Breast epithelium (tissue), 4 donors: ENCODE measurements at regions not wholly inside any gene's neighbourhood (a gene's known extent, or its start where the extent isn't known, plus 50 kb on each side); places are given as distances from the start of the nearest gene placed in this dataset.

Experiments used
- DNase-seq, 2 donors: peaks; one replicate each; pipeline ENCODE4 v3.0.0-alpha.2; 2019; ENCODE audit warnings: low spot score in 2 of 2
- H3K27ac ChIP-seq, 2 donors: fragments of 200-600 bp; sonication (generic) in 1 of 2; one replicate each; pipeline ENCODE4 v1.5.1; 2016 to 2019; ENCODE audit warnings: mild to moderate bottlenecking in 1 of 2
- H3K27me3 ChIP-seq, 2 donors: fragments of 200-600 bp; sonication (generic) in 1 of 2; one replicate each; pipeline versions ENCODE4 v1.5.1 to v1.6.0; 2017 to 2019; ENCODE audit warnings: control low read depth in 1 of 2, mild to moderate bottlenecking in 1 of 2
- H3K36me3 ChIP-seq: fragments of 200-600 bp; one replicate; pipeline ENCODE4 v1.5.1; 2019
- H3K4me1 ChIP-seq, 2 donors: fragments of 200-600 bp; sonication (generic); one replicate each; pipeline ENCODE4 v1.5.1; 2016 to 2019; ENCODE audit warnings: control low read depth in 1 of 2
- H3K4me3 ChIP-seq, 3 donors: fragments of 200-600 bp; sonication (generic); 1 replicate in 2 of 3; 2 replicates in 1 of 3; pipeline ENCODE4 v1.5.1; 2016 to 2019; ENCODE audit warnings: mild to moderate bottlenecking in 3 of 3, moderate library complexity in 2 of 3
- H3K9me3 ChIP-seq, 2 donors: fragments of 200-600 bp; sonication (generic) in 1 of 2; one replicate each; pipeline ENCODE4 v1.5.1; 2016 to 2019; ENCODE audit warnings: control low read depth in 1 of 2
- POLR2A ChIP-seq: fragments of 450-650 bp; IDR thresholded peaks from one replicate; pipeline ENCODE4 v1.6.1; 2016; ENCODE audit warnings: antibody characterized with exemption, mild to moderate bottlenecking, moderate library complexity
- POLR2AphosphoS5 ChIP-seq, 3 donors: sonication (generic); formaldehyde crosslinking; IDR thresholded peaks; one replicate each; pipeline ENCODE4 v1.6.1; 2017; ENCODE audit warnings: antibody characterized with exemption in 3 of 3
- intact Hi-C: fragments of 100-400 bp; cut with DNase I; formaldehyde crosslinking; loops from one replicate; pipeline ENCODE4 v1.15.1; 2023; ENCODE audit warnings: low total_unique reads
- TF ChIP-seq, protein P1 (sequence below), 3 donors: fragments of 450-650 bp; IDR thresholded peaks; one replicate each; pipeline ENCODE4 v1.5.1; 2016 to 2017; ENCODE audit warnings: antibody characterized with exemption in 3 of 3, mild to moderate bottlenecking in 3 of 3, moderate library complexity in 3 of 3

DNA sequence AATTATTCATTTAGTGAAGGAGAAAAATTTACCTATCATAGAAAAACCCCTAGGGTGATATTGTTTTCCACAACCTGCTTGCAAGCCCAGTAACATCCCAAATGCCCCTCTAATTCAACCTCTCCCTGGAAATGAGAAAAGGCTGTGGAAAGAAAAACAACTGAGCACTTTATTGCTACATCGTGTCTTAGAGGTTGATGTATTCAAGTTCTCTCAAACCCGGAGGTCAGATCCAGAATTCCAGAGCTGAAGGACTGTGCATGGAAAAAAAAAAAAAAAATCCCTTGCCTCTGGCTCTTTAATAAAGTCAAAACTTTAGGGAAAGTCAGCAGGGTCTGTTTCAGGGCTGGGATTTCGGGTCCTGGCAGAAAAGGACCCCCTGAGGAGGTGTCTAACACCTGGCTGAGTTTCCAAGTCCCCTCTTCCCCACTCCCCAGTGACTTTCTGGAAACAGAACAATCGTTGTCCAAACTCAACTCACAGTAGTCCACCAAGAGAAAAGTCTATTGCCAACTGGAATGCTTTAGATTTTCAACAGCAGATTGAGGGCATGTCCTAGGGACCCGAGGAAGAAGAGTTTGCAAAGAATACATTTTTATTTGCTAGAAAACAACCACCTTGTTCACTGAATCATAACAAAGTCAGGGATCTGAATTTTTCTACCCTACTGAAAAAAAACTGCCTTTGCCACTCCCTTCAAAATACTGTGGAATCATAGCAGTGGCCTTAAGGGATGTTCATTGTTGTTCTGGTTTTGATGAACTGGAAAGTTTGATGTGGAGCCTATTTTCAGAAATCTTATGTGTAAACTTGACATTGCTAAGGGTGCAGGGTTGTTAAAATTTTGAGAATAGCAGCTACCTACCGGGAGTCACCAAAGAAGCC is 207.5 kb upstream of the ADAMTS9 start:
- Histone ChIP-seq H3K27ac (peak overlapping the region in 1 of 2 donors; percentile 14), H3K27me3 (no peaks in the 10 kb centered on the region), H3K9me3 (no peaks in the 10 kb centered on the region), H3K4me3 (no peak overlapping the region), H3K36me3 (no peaks in the 10 kb centered on the region), H3K4me1 (no peaks in the 10 kb centered on the region)
- intact Hi-C loops: no loop called here
- TF ChIP-seq POLR2A: no peak
- TF ChIP-seq, protein P1, sequence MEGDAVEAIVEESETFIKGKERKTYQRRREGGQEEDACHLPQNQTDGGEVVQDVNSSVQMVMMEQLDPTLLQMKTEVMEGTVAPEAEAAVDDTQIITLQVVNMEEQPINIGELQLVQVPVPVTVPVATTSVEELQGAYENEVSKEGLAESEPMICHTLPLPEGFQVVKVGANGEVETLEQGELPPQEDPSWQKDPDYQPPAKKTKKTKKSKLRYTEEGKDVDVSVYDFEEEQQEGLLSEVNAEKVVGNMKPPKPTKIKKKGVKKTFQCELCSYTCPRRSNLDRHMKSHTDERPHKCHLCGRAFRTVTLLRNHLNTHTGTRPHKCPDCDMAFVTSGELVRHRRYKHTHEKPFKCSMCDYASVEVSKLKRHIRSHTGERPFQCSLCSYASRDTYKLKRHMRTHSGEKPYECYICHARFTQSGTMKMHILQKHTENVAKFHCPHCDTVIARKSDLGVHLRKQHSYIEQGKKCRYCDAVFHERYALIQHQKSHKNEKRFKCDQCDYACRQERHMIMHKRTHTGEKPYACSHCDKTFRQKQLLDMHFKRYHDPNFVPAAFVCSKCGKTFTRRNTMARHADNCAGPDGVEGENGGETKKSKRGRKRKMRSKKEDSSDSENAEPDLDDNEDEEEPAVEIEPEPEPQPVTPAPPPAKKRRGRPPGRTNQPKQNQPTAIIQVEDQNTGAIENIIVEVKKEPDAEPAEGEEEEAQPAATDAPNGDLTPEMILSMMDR (IDR thresholded peaks at IDR 0.05): no peak
- TF ChIP-seq POLR2AphosphoS5 (IDR thresholded peaks at IDR 0.05): no peak
- no peak for DNase-seq

DNA sequence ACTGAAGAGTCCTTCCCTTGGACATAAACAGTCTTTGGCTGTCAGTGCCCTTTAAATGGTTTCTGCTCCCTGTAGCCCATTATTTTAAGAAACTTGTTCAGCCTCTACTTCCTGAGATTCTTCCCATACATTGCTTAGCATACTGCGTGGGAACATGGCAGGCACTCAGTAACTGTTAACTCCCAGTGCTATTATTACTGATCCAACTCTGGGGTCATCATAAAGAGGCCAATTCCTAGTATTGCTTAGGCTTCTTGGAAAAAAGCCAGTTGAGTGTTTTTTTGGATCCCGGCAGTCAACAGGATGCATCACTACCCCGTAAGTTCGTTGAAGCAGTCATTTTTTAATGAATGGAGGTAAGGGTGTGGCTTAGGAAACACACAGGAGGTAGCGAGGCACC is 206.2 kb upstream of the ADAMTS9 start:
- intact Hi-C loops: no loop called here
- no peak for DNase-seq
- H3K27ac ChIP-seq: peak overlapping the region in 1 of 2 donors; percentile 2
- H3K4me1 ChIP-seq: no peaks in the 10 kb centered on the region
- no peaks in the 10 kb centered on the region for H3K27me3 ChIP-seq
- H3K9me3 ChIP-seq: no peaks in the 10 kb centered on the region
- H3K4me3 ChIP-seq: no peak overlapping the region
- TF ChIP-seq, protein P1 (IDR thresholded peaks at IDR 0.05): no peak
- TF ChIP-seq POLR2AphosphoS5 (IDR thresholded peaks at IDR 0.05): no peak
- no peak for TF ChIP-seq POLR2A
- no peaks in the 10 kb centered on the region for H3K36me3 ChIP-seq

DNA sequence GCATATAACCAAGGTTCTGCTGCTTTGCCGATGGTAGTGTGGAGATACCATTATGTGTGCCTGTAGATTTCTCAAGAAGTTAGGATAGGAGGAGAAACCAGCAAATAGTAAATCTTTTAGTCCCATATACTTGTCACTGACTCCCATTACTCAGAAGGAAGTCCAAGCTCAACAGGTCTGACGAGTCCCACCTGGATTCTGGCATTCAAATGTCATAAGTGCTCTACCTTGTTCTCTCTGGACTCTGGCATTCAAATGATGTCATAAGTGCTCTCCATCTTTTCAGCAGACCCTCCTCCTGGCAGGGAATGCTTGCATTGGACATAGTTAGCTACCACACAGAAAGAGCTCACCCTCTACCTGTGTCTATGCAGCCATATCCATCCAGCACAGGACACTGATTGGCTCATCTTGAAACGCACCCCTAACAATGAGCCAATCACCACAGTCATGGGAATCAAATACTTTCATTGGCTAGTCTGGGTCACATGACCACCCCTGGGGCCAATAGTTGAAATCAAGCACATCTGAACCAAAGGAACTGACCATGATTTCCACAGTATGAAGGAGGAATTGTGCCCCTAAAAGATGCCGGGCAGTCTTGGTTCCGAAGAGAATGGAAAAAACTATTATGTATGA is 205.0 kb upstream of the ADAMTS9 start:
- TF ChIP-seq POLR2A: no peak
- TF ChIP-seq, protein P1 (IDR thresholded peaks at IDR 0.05): no peak
- no peak for TF ChIP-seq POLR2AphosphoS5 (IDR thresholded peaks at IDR 0.05)
- Histone ChIP-seq H3K4me3 (no peak overlapping the region), H3K4me1 (no peaks in the 10 kb centered on the region), H3K9me3 (no peaks in the 10 kb centered on the region), H3K36me3 (no peaks in the 10 kb centered on the region), H3K27ac (no peak overlapping the region), H3K27me3 (no peaks in the 10 kb centered on the region)
- intact Hi-C loops: no loop called here
- no peak for DNase-seq

DNA sequence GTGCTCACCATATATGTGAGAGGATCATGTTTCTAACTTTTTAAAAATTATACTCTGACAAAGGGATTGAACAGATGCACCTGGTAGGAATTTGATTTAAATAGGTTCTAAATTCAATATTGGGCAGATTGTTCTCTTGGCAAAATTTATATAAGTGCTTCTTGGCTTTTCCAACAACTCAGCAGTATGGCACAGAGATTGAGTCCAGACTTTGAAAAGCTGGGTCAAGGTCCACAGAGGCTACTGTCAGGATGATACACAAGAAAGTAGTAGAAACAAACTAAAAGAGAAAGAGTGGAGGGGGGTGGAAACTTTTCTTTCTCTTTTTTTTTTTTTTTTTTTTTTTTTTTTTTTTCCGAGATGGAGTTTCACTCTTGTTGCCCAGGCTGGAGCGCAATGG is 203.2 kb upstream of the ADAMTS9 start:
- H3K4me3 ChIP-seq: no peak overlapping the region
- no peaks in the 10 kb centered on the region for H3K9me3 ChIP-seq
- no peaks in the 10 kb centered on the region for H3K27me3 ChIP-seq
- intact Hi-C loops: no loop called here
- DNase-seq: no peak
- TF ChIP-seq, protein P1 (IDR thresholded peaks at IDR 0.05): no peak
- TF ChIP-seq POLR2AphosphoS5 (IDR thresholded peaks at IDR 0.05) (no peak), POLR2A (no peak)
- no peak overlapping the region for H3K27ac ChIP-seq
- H3K4me1 ChIP-seq: no peaks in the 10 kb centered on the region
- H3K36me3 ChIP-seq: no peaks in the 10 kb centered on the region

DNA sequence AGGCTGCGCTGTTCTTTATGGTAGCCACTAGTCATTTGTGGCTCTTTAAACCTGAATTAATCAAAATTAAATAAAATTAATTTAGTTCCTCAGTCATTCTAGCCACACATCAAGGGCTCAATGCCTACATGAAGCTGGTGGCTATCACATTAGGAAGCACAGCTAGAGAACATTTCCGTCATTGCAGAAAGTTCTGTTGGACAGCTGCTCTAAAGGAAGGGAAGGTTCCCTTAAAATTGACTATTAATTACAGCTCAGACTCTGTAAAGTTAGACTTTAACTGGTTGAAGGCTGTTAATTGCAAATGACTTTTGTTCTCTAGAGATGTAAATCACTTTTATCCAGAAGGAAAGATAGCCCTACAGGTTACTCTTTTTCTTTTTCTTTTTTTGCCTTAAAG is 202.7 kb upstream of the ADAMTS9 start:
- H3K4me1 ChIP-seq: no peaks in the 10 kb centered on the region
- no peaks in the 10 kb centered on the region for H3K36me3 ChIP-seq
- no peak for DNase-seq
- TF ChIP-seq POLR2A (no peak), POLR2AphosphoS5 (IDR thresholded peaks at IDR 0.05) (no peak)
- TF ChIP-seq, protein P1 (IDR thresholded peaks at IDR 0.05): no peak
- no peaks in the 10 kb centered on the region for H3K9me3 ChIP-seq
- H3K4me3 ChIP-seq: no peak overlapping the region
- H3K27me3 ChIP-seq: no peaks in the 10 kb centered on the region
- H3K27ac ChIP-seq: peak overlapping the region in 1 of 2 donors; percentile 5
- intact Hi-C loops: no loop called here
